ENCODE measurements at regions not wholly inside any gene's neighbourhood (a gene's known extent, or its start where the extent isn't known, plus 50 kb on each side); places are given as distances from the start of the nearest gene placed in this dataset.
"Not testable (repeated sequence)": the region's sequence is repeated elsewhere in the genome, so short reads cannot be mapped to it uniquely, and the experiment has no call there.

GRCh38 chrX:74065831-74066390, 213.4 kb upstream of the XIST start:
- no peak for DNase-seq (ENCODE audit: low read depth)

DNA sequence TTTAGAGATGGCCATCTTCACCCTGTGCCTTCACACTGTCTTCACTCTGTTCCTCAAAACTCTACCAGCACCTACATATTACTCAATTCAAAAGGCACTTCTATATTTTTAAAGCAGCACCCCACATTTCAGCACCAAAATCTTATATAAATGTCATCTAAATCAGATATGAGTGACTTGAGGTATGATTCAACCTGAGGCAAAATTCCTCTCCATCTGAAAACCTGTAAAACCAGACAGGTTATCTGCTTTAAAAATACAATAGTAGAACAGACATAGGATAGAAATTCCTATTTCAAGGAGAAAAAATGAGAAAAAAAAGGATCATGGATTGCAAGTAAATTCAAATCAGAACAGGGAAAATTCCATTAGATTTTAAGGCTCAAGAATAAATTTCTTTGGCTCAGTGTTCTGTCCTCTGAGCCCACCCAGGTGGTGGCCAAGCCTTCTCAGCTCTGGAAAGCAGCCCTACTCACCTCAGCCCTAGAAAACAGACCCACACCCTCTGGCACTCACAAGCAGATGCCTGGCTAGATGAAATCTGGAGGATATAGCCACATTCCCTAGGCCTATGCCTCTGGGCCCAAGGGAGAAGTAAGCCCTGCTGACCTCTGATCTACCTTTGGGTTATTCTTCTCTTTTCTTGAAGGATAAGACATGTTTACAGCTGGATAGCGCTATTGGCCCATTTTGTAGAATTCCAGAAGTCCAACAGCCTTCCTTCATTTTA, 211.1 kb upstream of the XIST start:
- no peak for DNase-seq (ENCODE audit: low read depth)

- DNase-seq (ENCODE audit: low read depth), result no peak
These were observed 209.4 kb upstream of the XIST start for GRCh38 chrX:74061879-74062278.

GRCh38 chrX:74049126-74049525, 196.6 kb upstream of the XIST start:
- DNase-seq (ENCODE audit: low read depth), result peak; percentile 21

DNA sequence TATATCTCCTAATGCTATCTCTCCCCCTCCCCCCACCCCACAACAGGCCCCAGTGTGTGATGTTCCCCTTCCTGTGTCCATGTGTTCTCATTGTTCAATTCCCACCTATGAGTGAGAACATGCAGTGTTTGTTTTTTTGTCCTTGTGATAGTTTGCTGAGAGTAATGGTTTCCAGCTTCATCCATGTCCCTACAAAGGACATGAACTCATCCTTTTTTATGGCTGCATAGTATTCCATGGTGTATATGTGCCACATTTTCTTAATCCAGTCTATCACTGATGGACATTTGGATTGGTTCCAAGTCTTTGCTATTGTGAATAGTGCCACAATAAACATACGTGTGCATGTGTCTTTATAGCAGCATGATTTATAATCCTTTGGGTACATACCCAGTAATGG, 181.6 kb upstream of the XIST start:
- not testable (repeated sequence) for DNase-seq (ENCODE audit: low read depth)

DNA sequence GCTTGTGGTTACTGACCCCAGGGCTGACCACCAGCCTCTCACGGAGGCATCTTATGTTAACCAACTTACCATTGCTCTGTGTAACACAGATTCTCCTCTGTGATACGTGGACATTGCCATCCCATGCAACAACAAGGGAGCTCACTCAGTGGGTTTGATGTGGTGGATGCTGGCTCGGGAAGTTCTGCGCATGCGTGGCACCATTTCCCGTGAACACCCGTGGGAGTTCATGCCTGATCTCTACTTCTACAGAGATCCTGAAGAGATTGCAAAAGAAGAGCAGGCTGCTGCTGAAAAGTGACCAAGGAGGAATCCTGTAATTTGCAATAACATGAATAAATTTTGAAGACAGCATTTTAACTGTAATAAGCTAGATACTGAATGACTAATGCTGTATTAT, 179.0 kb upstream of the XIST start:
- DNase-seq (ENCODE audit: low read depth), result not testable (repeated sequence)

DNA sequence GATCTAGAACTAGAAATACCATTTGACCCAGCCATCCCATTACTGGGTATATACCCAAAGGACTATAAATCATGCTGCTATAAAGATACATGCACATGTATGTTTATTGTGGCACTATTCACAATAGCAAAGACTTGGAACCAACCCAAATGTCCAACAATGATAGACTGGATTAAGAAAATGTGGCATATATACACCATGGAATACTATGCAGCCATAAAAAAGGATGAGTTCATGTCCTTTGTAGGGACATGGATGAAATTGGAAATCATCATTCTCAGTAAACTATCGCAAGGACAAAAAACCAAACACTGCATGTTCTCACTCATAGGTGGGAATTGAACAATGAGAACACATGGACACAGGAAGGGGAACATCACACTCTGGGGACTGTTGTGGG, 178.3 kb upstream of the XIST start:
- DNase-seq (ENCODE audit: low read depth), result not testable (repeated sequence)

DNA sequence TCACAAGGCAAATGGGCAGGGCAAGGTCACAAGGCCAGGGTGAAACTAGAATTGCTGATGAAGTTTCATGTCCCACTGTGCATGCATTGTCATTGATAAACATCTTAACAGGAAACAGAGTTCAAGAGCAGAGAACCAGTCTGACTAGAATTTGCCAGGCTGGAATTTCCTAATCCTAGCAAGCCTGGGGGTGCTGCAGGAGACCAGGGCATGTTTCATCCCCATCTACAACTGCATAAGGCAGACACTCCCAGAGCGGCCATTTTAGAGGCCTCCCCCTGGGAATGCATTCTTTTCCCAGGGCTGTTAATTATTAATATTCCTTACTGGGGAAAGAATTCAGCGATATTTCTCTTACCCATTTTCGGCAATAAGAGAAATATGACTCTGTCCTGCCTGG, 172.6 kb upstream of the XIST start:
- not testable (repeated sequence) for DNase-seq (ENCODE audit: low read depth)

- peak; percentile 26 for DNase-seq (ENCODE audit: low read depth)
These were observed 170.7 kb upstream of the XIST start for GRCh38 chrX:74023203-74023602.

DNA sequence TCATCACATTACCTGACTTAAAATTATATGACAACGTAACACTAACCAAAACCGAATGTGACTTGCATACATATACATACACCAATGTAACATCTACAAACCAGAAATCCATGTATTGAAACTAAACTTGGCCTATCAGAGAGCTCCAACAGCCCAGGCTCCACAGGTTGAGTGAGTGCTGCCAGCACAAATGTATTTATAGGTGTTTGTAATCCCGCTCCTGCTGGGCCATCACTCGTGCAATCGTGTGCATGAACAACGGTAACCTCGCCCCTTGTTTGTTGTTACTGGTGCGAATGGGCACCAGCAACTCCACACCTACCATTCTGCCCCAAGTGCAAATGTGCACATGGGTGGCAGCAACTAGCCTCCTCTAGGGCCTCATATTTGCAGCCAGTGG, 165.7 kb upstream of the XIST start:
- DNase-seq (ENCODE audit: low read depth), result no peak

DNA sequence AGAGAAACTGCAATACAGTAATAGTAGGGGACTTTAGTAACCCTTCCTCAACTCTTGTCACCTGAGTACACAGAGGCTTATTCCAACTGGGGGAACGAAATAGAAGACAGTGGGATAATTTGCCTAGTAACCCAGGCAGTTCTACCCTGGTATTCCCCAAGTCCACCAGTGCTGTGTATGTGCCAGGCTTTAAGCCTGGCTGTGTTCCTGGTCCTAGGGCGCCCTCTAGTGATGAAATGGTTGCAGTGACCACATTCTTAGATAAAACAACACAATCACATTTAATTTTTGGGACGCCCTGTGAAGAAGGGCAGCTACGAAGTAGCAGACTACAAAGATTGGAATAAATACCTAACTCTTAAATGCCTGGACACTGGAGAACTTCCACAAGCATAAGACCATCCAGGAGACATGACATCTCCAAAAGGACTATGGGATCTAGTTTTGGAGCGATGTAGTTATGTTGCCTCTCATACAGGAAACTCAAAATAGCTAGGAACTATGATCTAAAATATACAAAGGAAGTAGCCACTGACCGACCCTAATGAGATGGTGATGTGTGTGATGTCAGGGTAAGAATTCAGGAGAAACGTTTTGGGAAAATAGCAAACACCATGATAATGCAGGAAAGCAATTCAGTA, 163.0 kb upstream of the XIST start:
- DNase-seq (ENCODE audit: low read depth), result peak; percentile 76

GRCh38 chrX:74009041-74009440, 156.5 kb upstream of the XIST start:
- peak; percentile 9 for DNase-seq (ENCODE audit: low read depth)

- DNase-seq (ENCODE audit: low read depth), result no peak
These were observed 139.5 kb upstream of the XIST start for GRCh38 chrX:73992019-73992418.

- DNase-seq (ENCODE audit: low read depth), result peak; percentile 31
These were observed 134.7 kb upstream of the XIST start for GRCh38 chrX:73987166-73987565.

- DNase-seq (ENCODE audit: low read depth), result no peak
These were observed 127.1 kb upstream of the XIST start for GRCh38 chrX:73979551-73980131.

GRCh38 chrX:73977542-73978169, 125.1 kb upstream of the XIST start:
- peak; percentile 60 for DNase-seq (ENCODE audit: low read depth)

DNA sequence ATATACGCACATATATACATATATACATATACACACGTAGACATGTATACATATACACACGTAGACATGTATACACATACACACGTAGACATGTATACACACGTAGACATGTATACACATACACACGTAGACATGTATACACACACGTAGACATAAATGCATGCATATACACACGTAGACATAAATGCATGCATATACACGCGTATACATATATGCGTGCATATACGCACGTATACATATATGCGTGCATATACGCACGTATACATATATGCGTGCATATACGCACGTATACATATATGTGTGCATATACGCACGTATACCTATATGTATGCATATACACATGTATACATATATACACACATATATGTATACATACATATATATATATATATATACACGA, 114.9 kb upstream of the XIST start:
- not testable (repeated sequence) for DNase-seq (ENCODE audit: low read depth)

- no peak for DNase-seq (ENCODE audit: low read depth)
These were observed 113.3 kb upstream of the XIST start for GRCh38 chrX:73965833-73966232.

DNA sequence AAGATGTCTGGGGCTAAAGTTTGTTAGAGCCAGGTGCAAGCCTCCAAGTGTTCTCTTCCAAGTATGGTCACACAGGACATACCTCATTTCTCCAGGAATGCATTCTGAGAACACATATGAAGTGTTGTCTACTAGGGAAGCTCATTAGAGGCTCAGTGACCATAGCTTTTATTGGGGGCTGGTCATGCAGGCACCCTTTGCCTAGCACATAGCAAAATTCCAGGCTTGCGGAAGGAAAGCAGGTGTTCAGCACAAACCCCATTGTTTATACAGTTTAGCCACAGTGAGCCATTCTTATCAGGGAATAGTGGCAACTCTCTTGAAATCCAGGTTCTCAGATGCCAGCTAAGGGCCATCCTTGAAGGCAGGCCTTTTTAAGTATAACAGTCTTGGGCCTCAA, 112.1 kb upstream of the XIST start:
- DNase-seq (ENCODE audit: low read depth), result no peak

DNA sequence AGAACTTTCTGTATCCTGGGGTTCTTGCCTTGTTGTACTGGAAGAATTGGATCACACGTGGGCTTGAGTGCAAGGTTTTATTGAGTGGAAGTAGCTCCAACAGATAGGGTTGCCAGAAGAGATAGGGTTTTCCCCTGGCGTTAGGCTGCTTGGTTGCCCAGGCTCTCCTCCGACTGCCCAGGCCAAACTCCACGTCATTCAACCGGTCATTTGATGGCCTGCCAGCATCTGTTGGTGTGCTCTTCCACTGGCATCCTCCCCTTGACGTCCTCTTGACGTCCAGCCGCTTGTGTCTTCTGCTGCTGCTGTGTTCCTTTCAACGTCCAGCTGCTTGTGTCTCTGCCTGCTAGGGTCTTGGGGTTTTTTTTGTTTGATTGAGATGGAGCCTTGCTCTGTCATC, 111.2 kb upstream of the XIST start:
- DNase-seq (ENCODE audit: low read depth), result no peak

- no peak for DNase-seq (ENCODE audit: low read depth)
These were observed 110.4 kb upstream of the XIST start for GRCh38 chrX:73962948-73963347.

GRCh38 chrX:73961867-73962266, 109.4 kb upstream of the XIST start:
- DNase-seq (ENCODE audit: low read depth), result not testable (repeated sequence)

- DNase-seq (ENCODE audit: low read depth), result peak; percentile 29
These were observed 92.0 kb upstream of the XIST start for GRCh38 chrX:73944563-73944908.
